OCI-LY1 (cell line): ENCODE measurements at regions not wholly inside any gene's neighbourhood (a gene's known extent, or its start where the extent isn't known, plus 50 kb on each side); places are given as distances from the start of the nearest gene placed in this dataset.

Source experiments
- EZH2 ChIP-seq: fragments of 200-600 bp; sonication (generic), shearing (Covaris generic); IDR thresholded peaks from 2 replicates; pipeline ENCODE4 v1.8.0; 2017; ENCODE audit warnings: borderline replicate concordance, mixed run types, mild to moderate bottlenecking, antibody characterized with exemption, low read length, moderate library complexity, mixed read lengths
- TF ChIP-seq, protein P1 (sequence below): fragments of 200-600 bp; sonication (generic), shearing (Covaris generic); IDR thresholded peaks from 2 replicates; pipeline ENCODE4 v1.5.1; 2017; ENCODE audit warnings: mild to moderate bottlenecking, antibody characterized with exemption, low read length, moderate library complexity, mixed read lengths

DNA sequence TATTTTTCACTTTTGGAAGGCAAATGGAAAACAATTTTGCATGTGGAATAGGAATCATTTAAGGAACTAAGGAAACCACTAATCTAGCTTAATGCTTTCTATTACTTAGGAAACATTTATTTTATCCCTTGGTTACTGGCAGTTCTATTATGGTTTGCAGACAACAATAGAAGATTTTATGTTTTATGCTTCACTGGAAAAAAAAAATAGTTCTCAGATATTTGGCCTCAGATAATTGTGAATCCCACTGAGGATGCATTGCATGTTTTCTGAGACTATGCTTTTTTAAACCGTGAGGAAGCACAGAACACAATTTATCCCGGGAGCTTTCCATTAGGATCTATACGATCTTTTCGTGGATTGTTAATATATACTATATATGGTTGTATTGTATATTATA, 356.9 kb downstream of the CSNK1G3 start:
- TF ChIP-seq, protein P1, sequence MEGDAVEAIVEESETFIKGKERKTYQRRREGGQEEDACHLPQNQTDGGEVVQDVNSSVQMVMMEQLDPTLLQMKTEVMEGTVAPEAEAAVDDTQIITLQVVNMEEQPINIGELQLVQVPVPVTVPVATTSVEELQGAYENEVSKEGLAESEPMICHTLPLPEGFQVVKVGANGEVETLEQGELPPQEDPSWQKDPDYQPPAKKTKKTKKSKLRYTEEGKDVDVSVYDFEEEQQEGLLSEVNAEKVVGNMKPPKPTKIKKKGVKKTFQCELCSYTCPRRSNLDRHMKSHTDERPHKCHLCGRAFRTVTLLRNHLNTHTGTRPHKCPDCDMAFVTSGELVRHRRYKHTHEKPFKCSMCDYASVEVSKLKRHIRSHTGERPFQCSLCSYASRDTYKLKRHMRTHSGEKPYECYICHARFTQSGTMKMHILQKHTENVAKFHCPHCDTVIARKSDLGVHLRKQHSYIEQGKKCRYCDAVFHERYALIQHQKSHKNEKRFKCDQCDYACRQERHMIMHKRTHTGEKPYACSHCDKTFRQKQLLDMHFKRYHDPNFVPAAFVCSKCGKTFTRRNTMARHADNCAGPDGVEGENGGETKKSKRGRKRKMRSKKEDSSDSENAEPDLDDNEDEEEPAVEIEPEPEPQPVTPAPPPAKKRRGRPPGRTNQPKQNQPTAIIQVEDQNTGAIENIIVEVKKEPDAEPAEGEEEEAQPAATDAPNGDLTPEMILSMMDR: no peak
- TF ChIP-seq EZH2: no peak
